ENCODE measurements at regions not wholly inside any gene's neighbourhood (a gene's known extent, or its start where the extent isn't known, plus 50 kb on each side); places are given as distances from the start of the nearest gene placed in this dataset.

DNA sequence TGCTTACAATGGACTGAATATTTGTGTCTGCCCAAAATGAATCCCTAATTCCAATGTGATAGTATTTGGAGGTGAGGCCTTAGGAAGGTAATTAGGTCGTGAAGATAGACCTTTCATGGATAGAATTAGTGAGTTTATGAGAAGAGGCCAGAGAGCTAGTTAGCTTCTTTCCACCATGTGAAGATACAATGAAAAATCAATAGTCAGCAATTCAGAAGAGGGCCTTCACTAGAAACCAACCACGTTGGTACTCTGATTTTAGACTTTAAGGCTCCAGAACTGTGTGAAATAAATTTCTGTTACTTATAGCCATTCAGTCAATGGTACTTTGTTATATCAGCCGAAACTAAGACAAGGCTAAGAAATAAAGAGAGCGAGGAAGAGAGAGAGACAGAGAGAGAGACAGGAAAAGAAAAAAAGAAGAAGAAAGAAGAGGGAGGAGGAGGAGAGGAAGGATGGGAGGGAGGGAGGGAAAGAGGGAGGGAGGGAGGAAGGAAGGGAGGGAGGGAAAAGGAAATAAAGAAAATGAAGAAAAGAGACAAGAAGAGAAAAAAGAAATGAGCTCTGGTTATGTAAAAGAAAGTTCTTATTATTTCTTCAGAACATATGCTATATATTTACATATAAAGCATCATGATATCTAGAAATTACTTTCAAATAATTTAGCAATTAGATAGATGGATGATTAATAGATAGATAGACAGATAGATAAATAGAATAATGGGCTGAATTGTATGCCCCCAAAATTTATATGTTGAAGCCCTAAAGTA lies 1725.3 kb downstream of the EFNA5 start:
- no peak overlapping the region for H3K27ac ChIP-seq
- no peak for DNase-seq
- TF ChIP-seq POLR2AphosphoS5 (IDR thresholded peaks at IDR 0.05) (no peak), CTCF (IDR thresholded peaks at IDR 0.05) (no peak), POLR2A (IDR thresholded peaks at IDR 0.05) (no peak), EP300 (IDR thresholded peaks at IDR 0.05) (no peak)
- H3K9me3 ChIP-seq = no peaks in the 10 kb centered on the region
- no peaks in the 10 kb centered on the region for H3K36me3 ChIP-seq
- 80 to 84% methylated on average over 4 of the region's 4 CpGs for WGBS, 2 donors
- no peak overlapping the region for H3K4me3 ChIP-seq
- H3K27me3 ChIP-seq = no peaks in the 10 kb centered on the region
- H3K4me1 ChIP-seq = no peaks in the 10 kb centered on the region
- intact Hi-C loops (cut with DNase I) = no loop called here

DNA sequence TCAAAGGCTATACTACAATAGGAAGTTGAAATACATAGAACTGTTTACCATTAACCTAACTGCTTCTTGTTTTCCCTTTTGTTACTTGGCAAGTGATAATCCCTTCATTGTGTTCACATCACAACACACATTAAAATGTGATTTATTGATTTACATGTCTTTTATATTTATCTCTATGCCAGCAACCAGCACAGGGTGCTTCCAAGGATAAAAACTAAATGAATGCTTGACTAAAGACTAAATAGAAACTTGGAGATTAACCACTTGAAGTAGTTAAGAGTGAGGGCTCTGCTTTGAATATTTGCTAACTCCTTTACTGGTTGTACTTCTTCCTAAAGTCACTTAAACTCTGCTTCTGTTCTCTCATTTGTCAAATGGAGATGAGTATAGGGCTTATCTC lies 1730.6 kb downstream of the EFNA5 start:
- Histone ChIP-seq H3K4me3 (no peak overlapping the region), H3K27me3 (no peaks in the 10 kb centered on the region), H3K9me3 (no peaks in the 10 kb centered on the region), H3K4me1 (no peaks in the 10 kb centered on the region), H3K27ac (no peak overlapping the region), H3K36me3 (no peaks in the 10 kb centered on the region)
- no peak for DNase-seq
- intact Hi-C loops (cut with DNase I) = no loop called here
- no peak for TF ChIP-seq EP300 (IDR thresholded peaks at IDR 0.05)
- no peak for TF ChIP-seq POLR2AphosphoS5 (IDR thresholded peaks at IDR 0.05)
- TF ChIP-seq POLR2A (IDR thresholded peaks at IDR 0.05) = no peak

DNA sequence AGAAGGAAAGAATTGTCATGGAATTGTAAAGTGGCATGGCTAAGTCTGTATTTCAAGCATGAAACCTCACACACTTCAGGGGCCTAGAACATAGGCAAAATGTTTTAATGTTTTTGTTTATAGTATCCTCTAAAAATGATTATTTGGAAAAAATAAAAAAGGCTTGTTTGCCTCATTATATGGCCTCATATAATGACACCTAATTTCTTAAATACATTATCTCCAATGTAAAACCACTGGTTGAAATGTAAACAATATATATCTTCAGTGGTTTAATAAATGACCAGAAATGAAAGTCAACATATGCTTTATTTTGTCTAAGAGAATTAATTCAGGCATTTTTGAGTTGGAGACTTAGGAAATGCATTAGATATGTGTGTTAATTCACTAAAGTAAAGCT lies 1736.6 kb downstream of the EFNA5 start:
- DNase-seq = no peak
- Histone ChIP-seq H3K36me3 (no peaks in the 10 kb centered on the region), H3K27me3 (no peaks in the 10 kb centered on the region), H3K9me3 (no peaks in the 10 kb centered on the region), H3K27ac (no peak overlapping the region), H3K4me1 (no peaks in the 10 kb centered on the region), H3K4me3 (no peak overlapping the region)
- intact Hi-C loops (cut with DNase I) = no loop called here
- TF ChIP-seq CTCF (IDR thresholded peaks at IDR 0.05) = no peak
- TF ChIP-seq POLR2AphosphoS5 (IDR thresholded peaks at IDR 0.05) = no peak
- no peak for TF ChIP-seq POLR2A (IDR thresholded peaks at IDR 0.05)
- no peak for TF ChIP-seq EP300 (IDR thresholded peaks at IDR 0.05)

GRCh38 chr5:105931881-105932421 lies 1738.8 kb downstream of the EFNA5 start:
- 88 to 90% methylated on average over 2 of the region's 2 CpGs for WGBS, 2 donors
- Histone ChIP-seq H3K9me3 (no peaks in the 10 kb centered on the region), H3K36me3 (no peaks in the 10 kb centered on the region), H3K4me1 (no peaks in the 10 kb centered on the region), H3K4me3 (no peak overlapping the region), H3K27me3 (no peaks in the 10 kb centered on the region), H3K27ac (no peak overlapping the region)
- TF ChIP-seq POLR2A (IDR thresholded peaks at IDR 0.05) (no peak), CTCF (IDR thresholded peaks at IDR 0.05) (no peak)
- intact Hi-C loops (cut with DNase I) = no loop called here
- no peak for DNase-seq

GRCh38 chr5:105929858-105930257 lies 1740.9 kb downstream of the EFNA5 start:
- Histone ChIP-seq H3K36me3 (no peaks in the 10 kb centered on the region), H3K4me1 (no peaks in the 10 kb centered on the region), H3K4me3 (no peak overlapping the region), H3K27ac (no peak overlapping the region), H3K27me3 (no peaks in the 10 kb centered on the region), H3K9me3 (no peaks in the 10 kb centered on the region)
- no peak for TF ChIP-seq EP300 (IDR thresholded peaks at IDR 0.05)
- no peak for TF ChIP-seq POLR2A (IDR thresholded peaks at IDR 0.05)
- TF ChIP-seq POLR2AphosphoS5 (IDR thresholded peaks at IDR 0.05) = no peak
- no peak for TF ChIP-seq CTCF (IDR thresholded peaks at IDR 0.05)
- no peak for DNase-seq
- intact Hi-C loops (cut with DNase I) = no loop called here
- WGBS, 2 donors = 67 to 73% methylated on average over 1 of the region's 1 CpG

All from sigmoid colon (tissue), 6 donors.